T follicular helper cell (primary cell): ENCODE measurements at regions not wholly inside any gene's neighbourhood (a gene's known extent, or its start where the extent isn't known, plus 50 kb on each side); places are given as distances from the start of the nearest gene placed in this dataset.
"Not testable (repeated sequence)": the region's sequence is repeated elsewhere in the genome, so short reads cannot be mapped to it uniquely, and the experiment has no call there.

Source experiments
- DNase-seq: peaks from one replicate; pipeline ENCODE4 v3.0.0-alpha.2; 2020; ENCODE audit warnings: low read depth

DNA sequence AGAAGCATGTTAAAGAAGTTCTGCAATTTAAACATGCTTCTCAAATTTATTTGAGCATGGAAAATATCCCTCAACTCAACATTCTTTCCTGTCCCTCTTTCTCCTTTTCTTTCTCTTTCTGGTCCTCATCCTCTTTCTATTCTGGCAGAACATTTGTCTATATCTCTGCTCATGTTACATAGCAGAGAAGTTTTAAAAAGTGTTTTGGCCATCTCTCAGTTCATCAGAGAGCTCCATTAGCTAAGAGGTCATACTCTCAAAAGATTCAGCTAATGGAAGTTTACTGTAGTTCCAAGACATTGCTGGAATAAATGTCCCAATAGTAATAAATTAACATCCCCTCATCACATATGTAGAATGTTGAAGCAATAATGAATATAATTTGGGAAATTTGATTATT, 53.5 kb downstream of the XCL2 start:
- DNase-seq = no peak

DNA sequence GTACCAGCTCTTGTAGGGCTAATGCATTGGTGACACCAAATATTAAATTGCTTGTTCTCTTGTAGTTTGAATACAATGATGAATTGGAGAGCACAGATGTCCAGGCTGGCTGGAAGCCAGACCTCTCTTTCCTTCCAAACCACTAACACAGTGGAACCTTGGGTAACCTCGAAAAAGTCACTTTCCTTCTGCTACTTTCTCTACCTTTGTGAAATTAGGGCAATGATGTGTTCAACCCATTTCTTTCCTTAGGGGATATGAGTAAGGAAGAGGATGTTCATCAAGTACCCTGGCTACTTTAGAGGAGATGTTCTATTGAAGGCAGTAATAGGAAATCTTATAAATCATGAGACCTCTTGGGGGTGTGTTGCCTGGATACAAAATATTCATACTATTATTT, 55.7 kb downstream of the XCL2 start:
- no peak for DNase-seq

DNA sequence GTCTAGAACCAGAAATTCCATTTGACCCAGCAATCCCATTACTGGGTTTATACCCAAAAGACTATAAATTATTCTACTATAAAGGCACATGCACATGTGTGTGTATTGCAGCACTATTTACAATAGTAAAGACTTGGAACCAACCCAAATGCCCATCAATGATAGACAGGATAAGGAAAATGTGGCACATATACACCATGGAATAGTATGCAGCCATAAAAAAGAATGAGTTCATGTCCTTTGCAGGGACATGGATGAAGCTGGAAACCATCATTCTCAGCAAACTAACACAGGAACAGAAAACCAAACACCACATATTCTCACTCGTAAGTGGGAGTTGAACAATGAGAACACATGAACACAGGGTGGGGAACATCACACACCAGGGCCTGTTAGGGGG, 57.0 kb downstream of the XCL2 start:
- not testable (repeated sequence) for DNase-seq

DNA sequence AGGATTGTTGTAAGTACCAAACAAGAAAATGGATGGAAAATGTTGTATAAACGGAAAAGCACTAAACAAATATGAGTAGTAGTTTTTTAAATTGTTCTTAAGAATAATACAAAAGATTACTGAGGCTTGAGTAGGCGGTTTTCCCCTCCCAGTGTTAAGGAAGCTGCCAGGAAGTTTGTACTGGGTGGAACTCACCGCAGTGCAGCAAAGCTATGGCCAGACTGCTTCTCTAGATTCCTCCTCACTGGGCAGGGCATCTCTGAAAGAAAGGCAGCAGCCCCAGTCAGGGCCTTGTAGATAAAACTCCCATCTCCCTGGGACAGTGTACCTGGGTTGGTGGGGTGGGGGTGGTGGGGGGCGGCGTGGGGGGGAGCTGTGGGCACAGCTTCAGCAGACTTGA, 58.7 kb downstream of the XCL2 start:
- DNase-seq = no peak

DNA sequence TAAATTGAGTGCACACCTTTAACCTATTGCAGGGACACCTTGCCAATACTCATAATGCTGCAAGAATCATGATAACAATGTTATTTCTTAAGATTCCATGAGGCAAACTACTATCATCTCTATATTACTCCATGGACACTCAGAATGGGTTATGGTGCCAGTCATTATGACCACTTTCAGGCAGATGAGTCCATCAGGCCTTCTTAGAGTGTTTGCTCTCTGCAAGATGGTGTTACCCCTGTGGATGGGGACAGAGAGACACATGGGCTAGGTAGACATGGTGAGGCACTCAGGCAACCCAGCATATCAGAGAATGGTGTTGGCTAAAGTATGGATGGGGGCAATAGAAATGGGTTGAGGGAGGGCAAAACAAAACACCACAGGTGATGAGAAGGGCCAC, 59.7 kb downstream of the XCL2 start:
- DNase-seq = no peak

DNA sequence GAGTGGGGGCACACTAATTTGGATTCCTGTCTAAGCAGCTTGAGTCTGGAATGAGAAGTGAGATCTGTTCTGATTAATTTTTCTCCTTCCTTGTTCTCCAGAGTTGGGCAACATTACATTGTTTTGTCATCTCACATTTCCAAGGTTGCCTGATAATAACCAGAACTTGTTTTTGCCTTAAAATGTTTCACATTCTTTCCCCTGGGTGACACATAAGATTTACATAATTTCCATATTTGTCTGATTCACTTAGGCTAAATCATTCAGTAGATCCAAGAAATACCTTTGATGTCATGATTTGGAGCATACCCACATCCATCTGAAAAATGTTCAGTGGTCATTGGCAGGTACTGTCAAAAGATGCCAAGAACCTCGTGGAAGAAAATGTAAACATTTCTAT, 60.3 kb downstream of the XCL2 start:
- no peak for DNase-seq

DNA sequence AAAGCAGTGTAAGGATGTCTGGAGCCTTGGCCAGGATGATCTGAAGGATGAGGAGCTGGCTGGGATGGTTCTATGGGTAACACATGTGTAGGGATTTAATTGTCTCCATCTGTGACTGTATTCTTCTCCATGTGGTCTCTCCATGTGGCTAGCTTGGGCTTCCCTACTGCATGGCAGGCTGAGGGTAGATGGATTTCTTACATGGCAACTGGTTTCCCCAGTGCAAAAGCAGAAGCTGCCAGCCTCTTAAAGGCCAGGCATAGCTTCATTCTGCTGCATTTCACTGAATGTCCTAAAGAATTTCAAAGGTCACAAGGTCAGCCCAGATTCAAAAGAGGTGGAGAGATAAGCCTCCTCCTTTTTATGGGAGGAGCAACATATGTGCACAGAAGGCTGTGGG, 61.7 kb downstream of the XCL2 start:
- no peak for DNase-seq

DNA sequence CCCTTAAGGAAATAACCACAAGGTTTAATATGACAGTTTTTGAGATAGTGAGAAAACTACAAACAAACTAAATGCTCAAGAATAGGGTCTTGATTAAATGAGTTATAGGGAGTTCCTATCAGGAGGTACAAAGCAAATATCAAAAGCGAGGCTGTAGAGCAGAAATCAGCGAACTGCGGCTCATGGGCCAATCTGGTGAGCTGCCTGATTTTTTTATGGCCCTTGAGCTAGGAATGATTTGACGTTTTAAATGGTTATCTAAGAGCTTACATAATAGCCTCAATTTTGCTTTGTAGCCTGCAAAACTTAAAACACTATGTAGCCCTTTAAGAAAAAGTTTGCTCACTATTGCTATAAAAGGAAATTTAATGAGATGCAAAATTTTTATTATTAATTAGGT, 62.2 kb downstream of the XCL2 start:
- DNase-seq = no peak

DNA sequence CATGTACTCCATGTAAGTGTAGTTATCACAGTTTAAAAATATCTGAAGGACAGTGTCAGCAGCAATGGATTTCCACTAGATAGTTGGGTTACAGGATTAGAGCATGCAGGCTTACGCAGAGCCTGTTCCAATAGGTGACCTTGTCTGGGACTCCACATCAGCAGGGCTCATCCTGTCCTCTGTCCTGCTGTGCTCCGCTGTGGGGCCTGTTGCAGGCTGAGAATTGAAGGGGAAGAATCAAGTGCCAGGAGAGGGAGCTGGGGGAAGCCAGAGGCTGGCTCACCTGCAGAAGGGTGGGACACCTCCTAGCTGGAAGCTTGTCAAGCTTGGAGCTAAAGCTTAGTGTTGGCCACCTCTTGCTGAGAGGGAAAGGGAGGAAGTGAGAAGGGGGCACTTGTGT, 62.8 kb downstream of the XCL2 start:
- no peak for DNase-seq

DNA sequence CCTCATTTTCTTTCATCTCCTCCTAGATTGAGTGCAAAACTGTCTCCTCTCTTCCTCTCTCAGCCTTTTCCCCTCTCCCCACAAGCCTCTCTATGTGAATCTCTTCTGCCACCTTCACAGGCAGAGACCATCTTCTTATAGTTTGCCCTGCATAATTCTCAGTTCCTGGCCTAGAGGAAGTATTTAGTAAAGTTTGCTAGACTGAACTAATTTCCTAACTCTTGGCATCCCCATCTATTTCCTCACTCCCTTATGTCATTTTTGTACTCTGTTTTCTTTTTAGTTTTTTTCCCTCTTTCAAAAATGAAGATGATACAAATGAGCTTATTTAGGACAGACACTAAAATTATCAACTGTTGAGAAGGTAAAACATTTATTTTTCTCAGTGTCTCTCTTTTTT, 66.0 kb downstream of the XCL2 start:
- DNase-seq = no peak

DNA sequence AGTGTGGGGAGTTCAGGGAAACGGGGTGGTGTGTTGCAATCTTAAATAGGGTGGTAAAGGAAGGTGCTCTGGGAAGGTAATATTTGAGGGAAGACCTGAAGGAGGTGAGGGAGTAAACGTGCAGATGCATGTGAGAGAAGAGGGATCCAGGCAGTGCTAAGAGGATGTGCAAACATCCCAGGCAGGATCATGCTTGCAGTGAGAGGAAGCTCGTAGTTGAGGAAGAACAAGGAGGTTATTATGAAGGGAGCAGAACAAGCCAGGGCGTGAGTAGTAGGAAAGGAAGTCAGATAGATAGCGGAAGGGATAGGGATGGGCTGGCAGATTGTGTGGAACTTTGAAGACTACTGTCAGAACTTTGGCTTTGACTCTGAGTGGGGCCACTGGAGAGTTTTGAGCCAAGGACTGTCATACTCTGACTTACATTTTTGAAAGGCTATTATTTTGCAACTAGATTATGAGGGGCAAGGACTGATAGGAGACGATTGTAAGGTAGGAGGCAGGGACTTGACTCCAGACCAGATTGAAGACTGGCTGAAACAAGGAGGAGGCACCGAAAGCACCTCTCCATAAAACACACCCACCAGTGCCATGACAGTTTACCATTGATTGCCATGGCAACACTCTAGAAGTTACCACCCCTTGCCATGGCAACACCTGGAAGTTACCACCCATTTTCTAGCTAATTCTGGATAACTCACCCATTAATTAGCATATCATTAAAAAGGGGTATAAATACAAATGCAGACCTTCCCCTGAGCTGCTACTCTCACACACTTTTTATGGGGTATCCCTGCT, 67.0 kb downstream of the XCL2 start:
- no peak for DNase-seq

DNA sequence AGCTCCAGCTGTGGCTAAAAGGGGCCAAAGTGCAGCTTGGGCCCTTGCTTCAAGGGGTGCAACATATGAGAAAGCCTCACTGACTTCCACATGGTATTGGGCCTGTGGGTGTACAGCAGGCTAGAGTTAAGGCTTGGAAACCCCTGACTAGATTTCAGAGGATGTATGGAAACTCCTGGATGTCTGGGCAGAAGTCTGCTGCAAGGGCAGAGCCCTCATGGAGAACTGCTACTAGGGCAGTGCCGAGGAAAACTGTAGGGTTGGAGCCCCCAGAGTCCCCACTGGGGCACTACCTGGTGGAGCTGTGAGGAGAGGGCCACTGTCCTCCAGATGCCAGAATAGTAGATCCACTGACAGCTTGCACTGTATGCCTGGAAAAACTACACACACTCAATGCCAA, 69.5 kb downstream of the XCL2 start:
- no peak for DNase-seq

DNA sequence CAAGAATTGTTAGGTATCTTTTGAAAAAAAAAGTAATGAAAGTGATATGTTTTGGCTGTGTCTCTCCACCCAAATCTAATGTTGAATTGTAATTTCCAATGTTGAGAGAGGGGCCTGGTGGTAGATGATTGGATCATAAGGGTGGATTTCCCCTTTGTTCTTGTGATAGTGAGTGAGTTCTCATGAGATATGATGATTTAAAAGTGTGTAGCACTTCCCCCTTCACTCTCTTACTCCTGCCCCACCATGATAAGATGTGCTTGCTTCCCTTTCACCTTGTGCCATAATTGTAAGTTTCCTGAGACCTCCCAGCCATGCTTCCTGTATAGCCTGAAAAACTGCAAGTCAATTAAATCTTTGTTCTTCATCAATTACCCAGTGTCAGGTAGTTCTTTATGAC, 70.7 kb downstream of the XCL2 start:
- no peak for DNase-seq

DNA sequence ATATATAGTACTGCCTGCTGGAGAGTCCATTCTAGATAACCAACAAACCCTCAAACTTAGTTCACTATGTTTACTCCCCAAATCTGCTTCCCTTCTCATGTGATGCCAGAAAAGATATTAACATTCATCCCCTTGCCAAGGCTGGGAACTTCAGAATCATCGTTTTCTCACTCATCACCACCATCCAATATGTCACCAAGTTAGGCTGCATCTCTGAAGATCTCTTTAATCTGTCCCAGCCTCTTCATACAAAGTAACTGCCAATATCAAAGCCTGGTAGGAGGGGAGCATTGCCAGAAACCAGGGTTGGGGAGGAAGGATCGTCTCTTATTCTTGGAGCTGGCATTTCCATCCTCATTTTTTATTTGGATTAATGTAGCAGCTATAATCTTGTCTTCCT, 71.6 kb downstream of the XCL2 start:
- DNase-seq = no peak

DNA sequence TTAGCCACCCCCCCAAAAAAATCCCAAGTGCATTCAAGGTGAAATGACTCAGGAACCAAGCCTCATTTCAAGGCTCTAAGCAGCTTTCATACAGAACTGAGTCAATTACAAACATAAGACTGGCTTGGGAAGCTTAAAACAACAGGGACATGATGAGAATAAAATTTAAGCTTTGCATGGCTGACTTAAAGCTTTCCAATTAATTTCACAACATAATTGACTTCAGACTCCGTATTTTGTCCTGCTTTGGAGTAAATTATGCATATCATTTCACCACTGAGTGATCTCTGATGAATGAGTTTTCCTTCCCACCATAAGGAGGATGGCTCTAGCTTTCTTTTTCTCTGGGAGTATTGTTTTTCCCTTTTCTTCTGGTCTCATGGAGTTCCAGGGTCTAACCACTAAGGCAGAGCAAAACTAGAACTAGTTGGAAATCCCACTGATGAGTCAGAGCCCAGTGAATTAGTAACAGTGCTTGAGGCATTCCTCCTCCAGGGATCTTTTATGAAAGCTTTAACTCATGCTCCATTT, 72.8 kb downstream of the XCL2 start:
- DNase-seq = no peak

DNA sequence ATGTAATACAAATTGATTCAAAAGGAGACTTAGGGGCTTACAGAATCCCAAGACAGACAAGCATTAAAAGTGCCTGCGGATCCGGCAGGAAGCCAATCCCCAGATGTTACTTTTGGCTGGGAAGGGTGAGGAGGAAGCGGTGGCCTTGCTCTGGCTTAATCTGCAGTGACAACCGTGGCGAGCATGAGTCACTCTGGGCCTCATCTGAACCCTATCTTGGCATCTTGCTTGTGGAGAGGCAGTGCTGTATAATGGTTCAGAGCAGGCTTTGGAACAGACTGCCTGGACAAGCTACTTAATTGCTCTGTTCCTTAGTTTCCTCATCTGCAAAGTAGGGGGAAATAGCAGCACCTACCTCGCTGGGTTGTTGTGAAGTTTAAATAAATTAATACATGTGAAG, 74.1 kb downstream of the XCL2 start:
- no peak for DNase-seq

DNA sequence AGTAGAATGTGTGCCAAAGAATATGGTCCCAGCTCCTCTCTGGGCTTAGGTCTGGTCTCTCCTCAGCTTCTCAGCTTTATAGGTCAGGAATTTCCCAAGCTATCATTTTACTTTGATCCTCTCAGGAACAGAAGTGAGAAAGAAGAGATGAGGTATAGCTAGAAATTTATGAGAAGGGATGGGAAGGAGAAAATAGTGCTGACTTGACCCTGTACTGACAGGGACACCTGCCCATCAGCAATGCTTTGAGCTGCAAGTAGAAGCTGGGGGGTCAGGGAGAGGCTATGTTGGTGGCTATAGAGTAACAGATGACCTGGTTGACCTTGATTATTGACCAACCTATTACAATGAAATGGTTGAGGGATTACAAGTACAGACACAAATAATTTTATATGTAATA, 75.0 kb downstream of the XCL2 start:
- DNase-seq = no peak

DNA sequence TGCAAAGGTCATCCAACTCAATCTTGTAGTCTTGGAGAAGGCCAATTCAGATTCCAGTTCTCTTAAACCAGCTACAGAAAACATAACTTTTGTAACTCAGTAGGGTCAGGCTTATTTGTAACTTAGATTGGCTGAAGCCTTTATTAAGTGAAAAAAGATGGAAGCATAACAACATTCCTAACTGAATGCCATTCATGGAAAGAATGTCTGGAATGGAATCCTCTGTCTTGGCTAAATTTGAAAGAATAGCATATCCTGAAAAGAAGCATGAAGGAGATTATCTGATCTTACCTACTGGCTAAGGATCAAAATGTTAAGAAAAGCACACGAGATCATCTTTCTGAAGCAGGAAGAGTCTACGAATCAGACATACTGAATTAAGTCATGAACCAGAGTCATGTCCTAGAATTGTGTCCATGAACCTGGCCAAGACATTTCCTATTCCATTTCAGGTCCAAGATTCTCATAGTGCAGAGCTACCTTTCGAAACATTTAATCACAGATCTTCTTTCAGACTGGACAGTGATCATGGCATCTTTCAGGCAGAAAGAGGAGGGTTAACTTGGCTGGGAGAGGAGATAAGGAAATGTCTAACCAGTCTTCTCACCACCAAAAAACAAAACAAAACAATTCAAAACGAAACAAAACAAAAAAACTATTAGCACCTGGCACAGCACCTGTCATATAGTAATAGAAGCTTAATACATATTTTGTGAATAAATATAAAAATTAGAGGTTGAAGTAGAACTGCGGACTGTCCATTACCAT, 75.6 kb downstream of the XCL2 start:
- DNase-seq = no peak

DNA sequence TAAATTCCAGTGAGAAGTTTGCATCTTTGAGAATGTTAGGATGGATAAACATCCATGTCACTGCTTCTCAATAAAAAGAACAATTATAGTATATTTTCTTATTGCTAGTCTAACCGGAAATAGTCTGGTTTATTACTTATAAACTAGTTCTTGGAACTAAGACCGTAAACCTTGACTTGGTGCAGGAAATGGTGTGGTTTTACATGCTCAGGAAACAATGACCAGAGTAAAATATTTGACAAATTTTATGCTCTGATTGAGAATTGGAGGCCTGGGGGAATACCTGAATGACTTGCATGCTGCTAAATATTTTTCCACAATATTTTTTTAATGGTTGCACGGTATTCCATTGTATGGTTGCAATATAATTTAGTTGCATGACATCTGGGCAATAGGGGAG, 76.3 kb downstream of the XCL2 start:
- no peak for DNase-seq

DNA sequence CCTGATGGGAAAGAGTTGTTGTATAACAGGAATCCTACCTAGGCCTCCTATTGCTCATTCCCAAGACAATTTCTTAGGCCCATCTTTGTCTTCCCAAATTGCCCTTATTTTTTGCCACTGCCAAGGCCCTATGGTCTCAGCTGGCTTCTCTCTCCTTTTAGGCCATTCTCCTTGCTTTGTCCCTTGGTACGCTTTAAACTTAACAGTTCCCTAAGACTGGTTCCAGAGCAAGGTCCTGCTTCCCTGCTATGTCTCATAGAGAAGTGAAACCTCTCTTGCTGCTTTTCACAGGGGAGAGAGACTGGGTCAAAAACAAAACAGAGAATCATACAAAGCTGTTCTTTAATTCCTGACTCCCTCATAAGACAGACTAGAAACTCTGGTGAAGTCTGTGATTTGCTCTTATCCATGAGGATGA, 77.1 kb downstream of the XCL2 start:
- DNase-seq = no peak

DNA sequence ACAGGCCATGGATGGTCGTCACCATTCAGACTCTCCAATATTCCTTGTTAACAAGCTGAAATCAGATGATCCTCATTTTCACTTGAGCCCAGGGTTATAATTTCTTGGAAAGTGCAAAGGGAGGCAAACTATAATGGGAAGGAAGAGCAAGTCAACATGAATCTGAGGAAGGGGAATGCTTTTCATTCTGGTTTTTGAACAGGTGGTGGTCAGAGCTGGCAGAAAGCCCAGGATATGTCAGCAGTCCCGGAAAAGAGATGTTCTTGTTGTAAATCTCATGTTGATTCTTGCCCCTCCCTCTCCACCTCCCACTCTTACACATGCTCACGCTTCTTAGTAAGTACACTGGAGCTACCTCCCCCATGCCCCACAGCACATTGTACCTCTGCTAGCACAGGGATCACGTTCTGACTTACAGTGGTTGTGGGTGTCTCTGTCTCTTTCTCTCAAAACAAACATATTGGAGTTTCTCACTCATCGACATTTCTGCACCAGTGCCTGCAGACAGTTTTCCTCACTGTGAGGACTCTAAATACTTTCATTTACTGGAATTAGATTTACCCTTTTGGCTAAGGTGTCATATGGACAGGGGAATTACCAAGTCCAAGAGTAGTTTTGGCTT, 77.6 kb downstream of the XCL2 start:
- DNase-seq = no peak

DNA sequence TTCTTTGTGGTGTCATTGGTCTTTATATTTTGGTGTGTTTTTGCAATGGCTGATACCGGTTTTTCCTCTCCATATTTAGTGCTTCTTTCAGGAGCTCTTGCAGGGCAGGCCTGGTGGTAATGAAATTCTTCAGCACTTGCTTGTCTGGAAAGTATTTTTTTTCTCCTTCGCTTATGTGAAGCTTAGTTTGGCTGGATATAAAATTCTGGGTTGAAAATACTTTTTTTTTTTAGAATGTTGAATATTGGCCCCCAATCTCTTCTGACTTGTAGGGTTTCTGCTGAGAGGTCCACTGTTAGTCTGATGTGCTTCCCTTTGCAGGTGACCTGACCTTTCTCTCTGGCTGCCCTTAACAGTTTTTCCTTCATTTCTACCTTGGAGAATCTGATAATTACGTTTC, 82.7 kb downstream of the XCL2 start:
- DNase-seq = not testable (repeated sequence)

DNA sequence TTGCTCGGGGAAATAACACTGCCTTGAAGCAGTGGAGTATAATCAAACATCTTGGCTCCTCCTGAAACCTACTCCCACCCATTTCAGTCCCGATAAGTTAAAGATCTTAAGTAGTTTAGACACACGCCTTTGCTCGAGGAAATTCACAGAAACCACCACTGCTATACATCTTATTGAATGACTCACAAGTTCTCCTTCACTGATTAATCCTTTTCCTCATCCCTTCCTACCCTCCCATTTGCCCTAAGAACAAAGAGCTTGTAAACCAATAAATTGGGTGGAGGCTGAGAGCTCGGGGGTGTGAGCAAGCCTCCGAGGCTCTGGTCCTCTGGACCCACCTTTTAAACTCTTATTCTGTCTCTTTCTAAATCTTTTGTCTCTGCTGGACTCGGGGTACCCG, 86.5 kb downstream of the XCL2 start:
- not testable (repeated sequence) for DNase-seq
